Astrocyte of the spinal cord (primary cell): ENCODE measurements at regions not wholly inside any gene's neighbourhood (a gene's known extent, or its start where the extent isn't known, plus 50 kb on each side); places are given as distances from the start of the nearest gene placed in this dataset.

Experiments
- DNase-seq: peaks from one replicate; pipeline ENCODE4 v3.0.0; 2011; ENCODE audit warnings: low read depth, low spot score
- H3K4me3 ChIP-seq: 2 replicates; pipeline ENCODE4 v1.5.1; 2011; ENCODE audit warnings: low read depth, mild to moderate bottlenecking, low read length, moderate library complexity
- in situ Hi-C: cut with HindIII; loops from 2 replicates; pipeline ENCODE4 v1.10.0; 2017; ENCODE audit warnings: low sequenced_read_pairs
- TF ChIP-seq, protein P1 (sequence below): IDR thresholded peaks from 2 replicates; pipeline ENCODE4 v1.5.1; 2012; ENCODE audit warnings: low read depth, mild to moderate bottlenecking, low read length, inconsistent platforms

DNA sequence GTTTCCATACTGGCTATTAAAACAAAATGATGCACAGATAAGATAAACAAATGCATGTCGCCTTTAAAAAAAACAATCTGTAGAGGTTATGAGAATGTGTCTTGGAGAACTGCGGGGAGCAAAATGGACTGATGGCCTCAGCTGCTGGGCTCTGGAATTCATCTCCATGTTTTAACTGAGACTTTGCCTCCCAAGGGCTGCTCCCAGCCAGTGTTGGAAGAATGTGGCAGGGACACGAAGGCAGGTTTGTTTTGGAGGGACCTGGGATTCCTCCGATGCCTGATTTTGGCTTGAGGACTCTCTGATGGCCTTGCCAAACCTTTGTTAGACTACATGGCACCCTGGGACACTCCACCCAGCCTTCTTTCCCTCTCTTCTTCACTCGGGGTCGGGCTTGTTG is 83.5 kb upstream of the AP1S2 start:
- no peak for DNase-seq
- in situ Hi-C loops: no loop called here
- no peak overlapping the region for H3K4me3 ChIP-seq
- TF ChIP-seq, protein P1, sequence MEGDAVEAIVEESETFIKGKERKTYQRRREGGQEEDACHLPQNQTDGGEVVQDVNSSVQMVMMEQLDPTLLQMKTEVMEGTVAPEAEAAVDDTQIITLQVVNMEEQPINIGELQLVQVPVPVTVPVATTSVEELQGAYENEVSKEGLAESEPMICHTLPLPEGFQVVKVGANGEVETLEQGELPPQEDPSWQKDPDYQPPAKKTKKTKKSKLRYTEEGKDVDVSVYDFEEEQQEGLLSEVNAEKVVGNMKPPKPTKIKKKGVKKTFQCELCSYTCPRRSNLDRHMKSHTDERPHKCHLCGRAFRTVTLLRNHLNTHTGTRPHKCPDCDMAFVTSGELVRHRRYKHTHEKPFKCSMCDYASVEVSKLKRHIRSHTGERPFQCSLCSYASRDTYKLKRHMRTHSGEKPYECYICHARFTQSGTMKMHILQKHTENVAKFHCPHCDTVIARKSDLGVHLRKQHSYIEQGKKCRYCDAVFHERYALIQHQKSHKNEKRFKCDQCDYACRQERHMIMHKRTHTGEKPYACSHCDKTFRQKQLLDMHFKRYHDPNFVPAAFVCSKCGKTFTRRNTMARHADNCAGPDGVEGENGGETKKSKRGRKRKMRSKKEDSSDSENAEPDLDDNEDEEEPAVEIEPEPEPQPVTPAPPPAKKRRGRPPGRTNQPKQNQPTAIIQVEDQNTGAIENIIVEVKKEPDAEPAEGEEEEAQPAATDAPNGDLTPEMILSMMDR: no peak

DNA sequence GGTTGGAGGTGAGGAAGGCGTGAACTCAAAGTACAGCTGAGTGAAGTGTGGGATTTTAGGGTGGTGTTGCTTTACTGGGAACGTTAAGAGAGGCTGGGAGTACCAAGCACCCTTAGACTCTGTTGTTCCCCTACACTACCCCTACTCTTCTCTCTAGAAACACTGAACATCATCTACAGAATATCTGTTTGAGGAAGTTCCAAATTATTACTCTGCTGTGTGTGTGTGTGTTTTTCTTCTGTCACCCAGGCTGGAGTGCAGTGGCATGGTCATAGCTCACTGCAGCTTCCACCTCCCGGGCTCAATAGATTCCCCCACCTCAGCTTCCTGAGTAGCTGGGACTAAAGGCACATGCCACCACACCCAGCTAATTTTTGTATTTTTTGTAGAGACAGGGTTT is 76.7 kb upstream of the AP1S2 start:
- TF ChIP-seq, protein P1: no peak
- H3K4me3 ChIP-seq: no peak overlapping the region
- DNase-seq: no peak
- in situ Hi-C loops: no loop called here

DNA sequence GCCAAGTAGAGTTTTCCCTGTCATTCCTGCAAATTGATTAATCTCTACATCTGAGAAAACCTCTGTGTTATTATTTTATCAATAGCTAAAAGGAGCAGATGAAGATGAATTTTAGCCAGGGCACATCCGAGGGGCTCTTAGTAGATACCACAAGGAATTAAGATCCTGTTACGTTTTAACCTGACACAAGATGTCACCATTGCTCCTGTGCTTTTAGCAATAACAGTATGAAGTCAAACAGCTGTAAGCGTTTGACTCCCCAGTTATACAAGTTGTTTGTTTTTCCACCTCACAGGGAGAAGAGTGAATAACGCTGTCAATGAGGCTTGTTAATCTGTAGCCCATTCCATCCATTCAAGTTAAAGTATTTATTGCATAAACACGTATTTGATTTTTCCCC is 76.0 kb upstream of the AP1S2 start:
- TF ChIP-seq, protein P1: peak; percentile 24
- H3K4me3 ChIP-seq: no peak overlapping the region
- in situ Hi-C loops: no loop called here
- peak; percentile 62 for DNase-seq

DNA sequence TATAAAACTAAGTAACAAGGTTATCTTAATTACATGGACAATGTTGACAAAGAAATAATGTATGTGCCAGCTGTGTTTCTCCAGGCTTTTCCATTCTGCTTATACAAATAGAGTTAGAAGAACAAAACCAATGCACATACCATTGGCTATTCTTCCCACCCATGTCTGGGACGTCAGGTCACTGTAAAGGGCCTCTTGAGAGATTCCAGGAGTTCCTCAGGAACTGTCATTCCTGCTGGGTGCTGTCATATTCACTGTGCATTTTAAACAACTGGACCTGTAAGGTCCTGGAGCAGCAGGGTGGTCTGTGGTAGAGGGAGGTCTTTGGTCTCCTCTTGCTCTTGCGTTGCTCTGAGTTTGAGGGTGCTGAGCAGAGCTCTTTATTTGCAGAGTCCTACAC is 74.6 kb upstream of the AP1S2 start:
- TF ChIP-seq, protein P1: no peak
- no peak overlapping the region for H3K4me3 ChIP-seq
- in situ Hi-C loops: no loop called here
- no peak for DNase-seq

DNA sequence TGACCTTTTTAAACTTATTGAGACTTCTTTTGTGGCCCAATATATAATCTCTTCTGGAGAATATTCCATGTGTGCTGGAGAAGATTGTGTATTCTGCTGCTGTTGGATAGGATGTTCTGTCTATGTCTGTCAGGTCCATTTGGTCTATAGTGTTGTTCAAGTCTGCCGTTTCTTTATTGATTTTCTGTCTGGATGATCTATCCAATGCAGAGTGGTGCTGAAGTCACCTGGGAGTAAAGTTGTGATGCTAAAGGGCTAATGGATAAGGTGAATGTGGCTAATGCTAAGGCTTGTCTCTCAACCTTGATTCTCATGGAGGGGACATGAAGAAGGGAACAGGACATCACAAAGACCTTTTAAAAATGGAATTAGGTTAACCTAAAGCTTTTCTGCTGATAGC is 72.0 kb upstream of the AP1S2 start:
- no peak for DNase-seq
- in situ Hi-C loops: no loop called here
- H3K4me3 ChIP-seq: no peak overlapping the region
- TF ChIP-seq, protein P1: no peak

DNA sequence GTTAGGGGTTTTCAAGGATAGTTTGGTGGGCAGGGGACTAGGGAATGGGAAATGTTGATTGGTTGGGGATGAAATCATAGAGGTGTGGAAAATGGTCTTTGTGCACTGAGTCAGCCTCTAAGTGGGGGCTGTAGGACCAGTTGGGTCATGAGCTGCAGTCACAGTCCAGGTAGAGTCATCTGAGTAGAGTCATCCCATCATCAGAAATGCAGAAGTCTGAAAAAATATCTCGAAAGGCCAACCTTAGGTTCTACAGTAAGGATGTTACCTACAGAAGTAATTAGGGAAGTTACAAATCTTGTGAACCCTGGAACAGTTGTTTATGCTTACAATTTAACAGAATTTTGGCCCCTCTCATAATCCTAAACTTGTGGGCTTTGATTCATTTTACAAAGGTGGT is 63.4 kb upstream of the AP1S2 start:
- DNase-seq: no peak
- in situ Hi-C loops: no loop called here
- TF ChIP-seq, protein P1: no peak
- H3K4me3 ChIP-seq: no peak overlapping the region

DNA sequence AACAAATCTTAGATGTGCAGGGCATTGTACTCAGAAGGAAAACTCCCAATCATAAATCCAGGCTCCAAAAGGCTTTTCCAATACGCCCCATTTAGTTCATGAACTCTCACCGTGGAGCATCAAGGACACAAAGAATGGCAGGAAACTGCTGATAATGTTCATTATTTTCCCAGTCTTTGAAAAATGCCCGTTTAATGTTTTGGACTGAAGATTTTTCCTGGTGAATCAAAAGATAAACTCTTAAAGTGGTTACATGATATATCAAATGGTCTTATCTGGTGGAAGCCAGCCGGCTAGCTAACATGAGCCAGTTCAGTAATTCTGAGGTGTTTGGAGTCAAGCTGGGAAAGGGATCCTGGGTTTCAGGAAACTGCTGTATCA is 62.1 kb upstream of the AP1S2 start:
- in situ Hi-C loops: no loop called here
- no peak overlapping the region for H3K4me3 ChIP-seq
- TF ChIP-seq, protein P1: no peak
- peak; percentile 4 for DNase-seq
